AG04450 (cell line): ENCODE measurements at regions not wholly inside any gene's neighbourhood (a gene's known extent, or its start where the extent isn't known, plus 50 kb on each side); places are given as distances from the start of the nearest gene placed in this dataset. TPM values are rescaled to one million over a fixed set of nuclear protein-coding genes. Genes with fewer than 3 reads are reported as not detected.

Experiments
- CTCF ChIA-PET: fragments of 300-600, 350-600 bp; formaldehyde crosslinking; extraction: SDS; loops from one replicate; lab custom pipeline; 2022; ENCODE audit warnings: antibody characterized with exemption, inconsistent platforms; lab: Charles Lee
- POLR2A ChIA-PET: fragments of 350-600 bp; formaldehyde crosslinking; extraction: SDS; loops from one replicate; lab custom pipeline; 2021; ENCODE audit warnings: antibody characterized with exemption, inconsistent platforms; lab: Yijun Ruan, JAX
- DNase-seq: peaks from one replicate; pipeline ENCODE4 v3.0.0-alpha.2; 2011; ENCODE audit warnings: low read depth, low spot score
- H3K27ac ChIP-seq: one replicate; pipeline ENCODE4 v1.5.1; 2012; ENCODE audit warnings: low read depth, low read length, control low read depth
- H3K27me3 ChIP-seq: one replicate; pipeline ENCODE4 v1.6.0; 2012; ENCODE audit warnings: low read length; ENCODE audit not compliant: control insufficient read depth, insufficient read depth
- H3K4me3 ChIP-seq: 2 replicates; pipeline ENCODE4 v1.5.1; 2011; ENCODE audit warnings: mild to moderate bottlenecking, low read depth, low read length, control low read depth
- H3K9me3 ChIP-seq: 2 replicates; pipeline ENCODE4 v1.5.1; 2012; ENCODE audit warnings: low read length; ENCODE audit not compliant: control insufficient read depth, insufficient read depth
- small RNA-seq: library from RNA; depleted of rRNA; stranded (forward); fragments of <200 nt; gene quantifications from one replicate; pipeline ENCODE3, GENCODE V24; 2012; ENCODE audit warnings: low read depth; ENCODE audit not compliant: insufficient read length
- TF ChIP-seq, protein P1 (sequence below): IDR thresholded peaks from 2 replicates; pipeline ENCODE4 v1.5.1; 2011; ENCODE audit warnings: low read depth, low read length, control low read depth, inconsistent platforms

DNA sequence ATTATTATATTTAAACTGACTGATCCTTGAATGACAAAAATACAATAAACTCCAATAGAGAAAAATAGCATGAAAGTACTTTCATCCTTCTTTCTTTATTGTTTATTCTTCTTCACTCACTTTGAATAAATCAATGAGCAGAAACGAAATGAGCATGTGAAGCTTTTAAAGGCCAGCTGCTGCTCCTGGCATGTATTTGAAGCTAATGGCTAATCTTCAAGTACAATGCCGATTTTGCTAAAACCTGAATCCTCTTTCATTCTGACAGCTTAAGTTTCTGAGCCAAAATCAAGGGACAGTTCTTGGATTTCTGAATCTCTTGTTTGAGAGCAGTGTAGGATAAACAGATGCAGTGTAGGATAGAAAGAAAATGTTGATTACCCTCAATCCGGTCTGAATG, 237.3 kb downstream of the CDH10 start:
- CTCF ChIA-PET: no interaction called here
- H3K27ac ChIP-seq: no peak overlapping the region
- POLR2A ChIA-PET: no interaction called here
- no peak overlapping the region for H3K4me3 ChIP-seq
- TF ChIP-seq, protein P1, sequence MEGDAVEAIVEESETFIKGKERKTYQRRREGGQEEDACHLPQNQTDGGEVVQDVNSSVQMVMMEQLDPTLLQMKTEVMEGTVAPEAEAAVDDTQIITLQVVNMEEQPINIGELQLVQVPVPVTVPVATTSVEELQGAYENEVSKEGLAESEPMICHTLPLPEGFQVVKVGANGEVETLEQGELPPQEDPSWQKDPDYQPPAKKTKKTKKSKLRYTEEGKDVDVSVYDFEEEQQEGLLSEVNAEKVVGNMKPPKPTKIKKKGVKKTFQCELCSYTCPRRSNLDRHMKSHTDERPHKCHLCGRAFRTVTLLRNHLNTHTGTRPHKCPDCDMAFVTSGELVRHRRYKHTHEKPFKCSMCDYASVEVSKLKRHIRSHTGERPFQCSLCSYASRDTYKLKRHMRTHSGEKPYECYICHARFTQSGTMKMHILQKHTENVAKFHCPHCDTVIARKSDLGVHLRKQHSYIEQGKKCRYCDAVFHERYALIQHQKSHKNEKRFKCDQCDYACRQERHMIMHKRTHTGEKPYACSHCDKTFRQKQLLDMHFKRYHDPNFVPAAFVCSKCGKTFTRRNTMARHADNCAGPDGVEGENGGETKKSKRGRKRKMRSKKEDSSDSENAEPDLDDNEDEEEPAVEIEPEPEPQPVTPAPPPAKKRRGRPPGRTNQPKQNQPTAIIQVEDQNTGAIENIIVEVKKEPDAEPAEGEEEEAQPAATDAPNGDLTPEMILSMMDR: no peak
- DNase-seq: no peak
- H3K9me3 ChIP-seq: no peaks in the 10 kb centered on the region; the same call in 1 of the 2 replicates
- no peaks in the 10 kb centered on the region for H3K27me3 ChIP-seq

DNA sequence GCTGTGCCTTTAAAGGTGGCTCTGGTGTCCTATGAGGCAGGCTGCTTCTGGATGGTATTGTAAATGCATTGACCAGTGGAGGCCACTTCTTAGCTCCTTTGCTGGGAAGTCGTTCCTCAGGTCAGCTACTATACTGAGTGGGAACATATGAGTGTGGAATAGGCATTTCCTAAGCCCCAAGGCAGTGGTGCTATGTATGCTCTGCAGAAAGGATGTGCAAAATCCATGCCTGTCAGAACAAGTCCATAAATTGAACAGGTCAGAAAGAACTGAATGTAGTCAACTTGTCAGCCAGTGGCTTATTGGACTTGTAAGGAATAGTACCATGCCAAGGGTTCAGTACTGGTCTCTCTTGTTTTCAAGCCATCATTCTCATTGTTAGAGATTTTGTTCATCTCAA, 216.4 kb downstream of the CDH10 start:
- H3K9me3 ChIP-seq: peaks cover 7% of the 10 kb centered on the region
- no peak overlapping the region for H3K27ac ChIP-seq
- no peaks in the 10 kb centered on the region for H3K27me3 ChIP-seq
- POLR2A ChIA-PET: no interaction called here
- H3K4me3 ChIP-seq: no peak overlapping the region
- no peak for DNase-seq
- TF ChIP-seq, protein P1: no peak
- CTCF ChIA-PET: no interaction called here

DNA sequence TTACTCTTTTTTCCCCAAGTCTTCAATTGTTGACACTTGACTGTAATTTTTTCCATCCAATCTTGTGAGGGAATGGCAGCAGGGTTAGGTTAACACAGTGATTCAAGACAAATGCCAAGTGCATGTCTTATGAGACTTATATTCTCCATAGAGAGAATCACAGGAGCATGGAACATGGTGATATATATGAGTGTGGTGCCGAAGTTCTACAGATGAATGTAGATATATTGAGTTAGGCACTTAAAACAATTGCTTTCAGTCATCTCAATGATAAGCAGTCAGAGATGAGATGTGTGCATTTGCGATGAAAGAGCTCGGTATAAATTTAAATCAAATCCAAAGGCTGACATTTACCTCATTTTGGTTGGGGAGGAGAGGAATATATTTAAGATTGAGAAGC, 211.2 kb downstream of the CDH10 start:
- CTCF ChIA-PET: no interaction called here

More for the DNA sequence above, 211.2 kb downstream of the CDH10 start:
- POLR2A ChIA-PET: no interaction called here
- H3K4me3 ChIP-seq: no peak overlapping the region
- TF ChIP-seq, protein P1: no peak
- 0 out of 2 replicates have a peak, but pooled peaks cover 6% of the 10 kb centered on the region for H3K9me3 ChIP-seq
- no peaks in the 10 kb centered on the region for H3K27me3 ChIP-seq
- no peak for DNase-seq
- no peak overlapping the region for H3K27ac ChIP-seq

Small RNA genes in the stretch of these regions (small RNA-seq; reads per million reads assigned to genes)
- gene AC026784.1 (not detected), gene RF00019 (not detected), gene RF00561 (not detected)
